ENCODE measurements at regions not wholly inside any gene's neighbourhood (a gene's known extent, or its start where the extent isn't known, plus 50 kb on each side); places are given as distances from the start of the nearest gene placed in this dataset.
"Not testable (repeated sequence)": the region's sequence is repeated elsewhere in the genome, so short reads cannot be mapped to it uniquely, and the experiment has no call there.

DNA sequence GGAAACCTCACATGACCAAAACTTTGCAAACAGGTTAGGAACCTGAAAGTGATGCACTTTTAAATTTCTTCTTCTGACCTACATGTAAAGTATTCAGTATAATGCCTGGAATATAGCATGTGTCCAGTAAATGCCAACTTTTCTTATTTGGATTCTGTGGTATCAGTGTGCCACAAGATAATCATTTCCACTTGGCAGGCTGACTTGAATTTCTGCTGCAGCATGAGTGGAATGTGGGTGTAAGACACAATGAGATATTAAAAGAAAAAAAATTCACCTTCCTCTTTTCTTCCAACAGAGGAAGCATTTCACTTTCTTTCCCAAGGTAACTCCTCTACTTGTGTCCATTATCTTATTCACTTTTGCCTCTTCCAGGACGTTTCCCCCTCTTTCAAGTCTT lies 141.9 kb upstream of the PRKD1 start:
- TF ChIP-seq, protein P1, sequence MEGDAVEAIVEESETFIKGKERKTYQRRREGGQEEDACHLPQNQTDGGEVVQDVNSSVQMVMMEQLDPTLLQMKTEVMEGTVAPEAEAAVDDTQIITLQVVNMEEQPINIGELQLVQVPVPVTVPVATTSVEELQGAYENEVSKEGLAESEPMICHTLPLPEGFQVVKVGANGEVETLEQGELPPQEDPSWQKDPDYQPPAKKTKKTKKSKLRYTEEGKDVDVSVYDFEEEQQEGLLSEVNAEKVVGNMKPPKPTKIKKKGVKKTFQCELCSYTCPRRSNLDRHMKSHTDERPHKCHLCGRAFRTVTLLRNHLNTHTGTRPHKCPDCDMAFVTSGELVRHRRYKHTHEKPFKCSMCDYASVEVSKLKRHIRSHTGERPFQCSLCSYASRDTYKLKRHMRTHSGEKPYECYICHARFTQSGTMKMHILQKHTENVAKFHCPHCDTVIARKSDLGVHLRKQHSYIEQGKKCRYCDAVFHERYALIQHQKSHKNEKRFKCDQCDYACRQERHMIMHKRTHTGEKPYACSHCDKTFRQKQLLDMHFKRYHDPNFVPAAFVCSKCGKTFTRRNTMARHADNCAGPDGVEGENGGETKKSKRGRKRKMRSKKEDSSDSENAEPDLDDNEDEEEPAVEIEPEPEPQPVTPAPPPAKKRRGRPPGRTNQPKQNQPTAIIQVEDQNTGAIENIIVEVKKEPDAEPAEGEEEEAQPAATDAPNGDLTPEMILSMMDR (IDR thresholded peaks at IDR 0.05; ENCODE audit: unreplicated experiment) = no peak
- Mint-ChIP-seq H3K36me3 (ENCODE audit: insufficient read depth, unreplicated experiment) (no peaks in the 10 kb centered on the region), H3K9me3 (ENCODE audit: low read depth, unreplicated experiment) (peaks cover 9% of the 10 kb centered on the region), H3K27me3 (ENCODE audit: unreplicated experiment) (no peaks in the 10 kb centered on the region), H3K27ac (ENCODE audit: unreplicated experiment) (no peak overlapping the region), H3K4me3 (ENCODE audit: low read depth, unreplicated experiment) (no peak overlapping the region), H3K4me1 (ENCODE audit: low read depth, unreplicated experiment) (no peaks in the 10 kb centered on the region)
- BruUV-seq (replicated peaks) = no TSS peak
- CTCF ChIA-PET = interaction anchor here (0.6 kb wide), 1 partner anchor 629 kb away, joined by 3 read pairs; no protein-coding TSS in a partner anchor
- intact Hi-C loops (cut with micrococcal nuclease; ENCODE audit: unreplicated experiment) = no loop called here
- no peak for DNase-seq

DNA sequence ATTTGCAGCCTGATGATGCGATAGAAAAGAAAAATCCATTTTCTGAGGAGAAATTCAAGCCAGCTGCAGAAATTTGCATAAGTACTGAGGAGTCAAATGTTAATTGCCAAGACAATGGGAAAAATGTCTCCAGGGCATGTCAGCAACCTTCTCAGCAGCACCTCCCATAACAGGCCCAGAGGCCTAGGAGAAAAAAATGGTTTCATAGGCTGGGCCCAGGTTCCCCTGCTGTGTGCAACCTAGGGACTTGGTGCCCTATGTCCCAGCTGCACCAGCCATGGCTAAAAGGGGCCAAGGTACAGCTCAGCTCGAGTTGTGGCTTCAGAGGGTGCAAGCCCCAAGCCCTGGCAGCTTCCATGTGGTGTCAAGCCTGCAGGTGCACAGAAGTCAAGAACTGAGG lies 144.8 kb upstream of the PRKD1 start:
- H3K4me3 Mint-ChIP-seq (ENCODE audit: low read depth, unreplicated experiment); H3K27ac Mint-ChIP-seq (ENCODE audit: unreplicated experiment); DNase-seq; CTCF ChIA-PET; intact Hi-C loops (cut with micrococcal nuclease; ENCODE audit: unreplicated experiment); BruUV-seq (replicated peaks); H3K36me3 Mint-ChIP-seq (ENCODE audit: insufficient read depth, unreplicated experiment); H3K4me1 Mint-ChIP-seq (ENCODE audit: low read depth, unreplicated experiment): not testable (repeated sequence)
- H3K27me3 Mint-ChIP-seq (ENCODE audit: unreplicated experiment) = peaks cover 16% of the 10 kb centered on the region
- H3K9me3 Mint-ChIP-seq (ENCODE audit: low read depth, unreplicated experiment) = peaks cover 13% of the 10 kb centered on the region

- no peak overlapping the region for H3K4me3 Mint-ChIP-seq (ENCODE audit: low read depth, unreplicated experiment)
- TF ChIP-seq, protein P1 (IDR thresholded peaks at IDR 0.05; ENCODE audit: unreplicated experiment) = no peak
- no peak overlapping the region for H3K27ac Mint-ChIP-seq (ENCODE audit: unreplicated experiment)
- no peak for DNase-seq
- no peaks in the 10 kb centered on the region for H3K36me3 Mint-ChIP-seq (ENCODE audit: insufficient read depth, unreplicated experiment)
- intact Hi-C loops (cut with micrococcal nuclease; ENCODE audit: unreplicated experiment) = no loop called here
- H3K9me3 Mint-ChIP-seq (ENCODE audit: low read depth, unreplicated experiment) = peaks cover 8% of the 10 kb centered on the region
- CTCF ChIA-PET = no interaction called here
- peaks cover 26% of the 10 kb centered on the region for H3K27me3 Mint-ChIP-seq (ENCODE audit: unreplicated experiment)
- H3K4me1 Mint-ChIP-seq (ENCODE audit: low read depth, unreplicated experiment) = no peaks in the 10 kb centered on the region
- BruUV-seq (replicated peaks) = no TSS peak
Observed at GRCh38 chr14:30077946-30078345, 150.3 kb upstream of the PRKD1 start.

DNA sequence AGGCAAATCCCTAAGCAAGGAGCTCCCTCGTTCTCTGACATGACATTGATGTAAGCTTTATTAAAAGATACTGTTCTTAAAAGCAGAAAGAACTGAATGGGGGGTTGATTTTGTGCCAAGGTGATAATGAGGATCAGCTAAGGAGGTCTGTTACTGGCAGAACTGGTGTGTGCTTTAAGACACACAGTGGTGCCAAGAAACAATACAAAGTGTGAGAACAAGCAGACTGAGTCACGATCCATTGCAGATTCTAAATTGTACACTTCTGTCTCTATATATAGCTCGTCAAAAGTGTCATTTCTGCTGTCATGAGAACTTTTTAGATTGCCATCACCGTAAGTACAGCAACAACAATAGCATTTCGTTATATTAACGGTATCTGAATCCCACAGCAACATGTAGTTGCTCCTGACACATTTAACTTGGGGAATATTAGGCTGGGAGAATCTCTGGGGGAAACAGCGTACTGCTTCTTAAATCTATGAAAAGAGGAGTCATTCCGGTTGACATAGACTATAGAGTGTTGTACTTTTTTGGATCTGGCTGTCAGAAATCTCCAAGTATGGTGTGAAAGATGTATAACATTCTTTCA lies 151.3 kb upstream of the PRKD1 start:
- intact Hi-C loops (cut with micrococcal nuclease; ENCODE audit: unreplicated experiment) = no loop called here
- H3K4me3 Mint-ChIP-seq (ENCODE audit: low read depth, unreplicated experiment) = no peak overlapping the region
- H3K36me3 Mint-ChIP-seq (ENCODE audit: insufficient read depth, unreplicated experiment) = no peaks in the 10 kb centered on the region
- no peak overlapping the region for H3K27ac Mint-ChIP-seq (ENCODE audit: unreplicated experiment)
- TF ChIP-seq, protein P1 (IDR thresholded peaks at IDR 0.05; ENCODE audit: unreplicated experiment) = no peak
- BruUV-seq (replicated peaks) = no TSS peak
- CTCF ChIA-PET = no interaction called here
- H3K9me3 Mint-ChIP-seq (ENCODE audit: low read depth, unreplicated experiment) = peaks cover 5% of the 10 kb centered on the region
- H3K27me3 Mint-ChIP-seq (ENCODE audit: unreplicated experiment) = peaks cover 26% of the 10 kb centered on the region
- H3K4me1 Mint-ChIP-seq (ENCODE audit: low read depth, unreplicated experiment) = no peaks in the 10 kb centered on the region
- no peak for DNase-seq

DNA sequence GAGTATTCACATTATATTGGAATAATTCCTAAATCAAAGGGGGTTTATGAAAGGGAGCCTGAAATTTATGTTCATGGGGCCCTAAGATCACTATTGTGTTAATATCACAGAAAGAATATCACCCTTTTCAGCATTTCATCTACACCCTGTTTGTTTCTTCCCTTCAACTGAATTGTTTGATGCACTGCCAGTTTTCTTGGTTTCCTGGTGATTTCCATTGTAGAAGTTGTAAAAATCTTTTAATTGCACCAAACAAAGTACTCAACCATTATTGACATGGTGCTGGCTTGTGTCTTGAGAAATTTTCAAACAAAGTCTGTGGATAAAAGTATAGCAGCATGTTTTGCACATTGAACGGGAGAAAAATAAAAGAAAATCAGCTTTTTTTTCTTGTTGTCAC lies 154.8 kb upstream of the PRKD1 start:
- H3K4me1 Mint-ChIP-seq (ENCODE audit: low read depth, unreplicated experiment) = no peaks in the 10 kb centered on the region
- CTCF ChIA-PET = no interaction called here
- TF ChIP-seq, protein P1 (IDR thresholded peaks at IDR 0.05; ENCODE audit: unreplicated experiment) = no peak
- DNase-seq = no peak
- H3K36me3 Mint-ChIP-seq (ENCODE audit: insufficient read depth, unreplicated experiment) = no peaks in the 10 kb centered on the region
- peaks cover 10% of the 10 kb centered on the region for H3K27me3 Mint-ChIP-seq (ENCODE audit: unreplicated experiment)
- no peak overlapping the region for H3K4me3 Mint-ChIP-seq (ENCODE audit: low read depth, unreplicated experiment)
- no peak overlapping the region for H3K27ac Mint-ChIP-seq (ENCODE audit: unreplicated experiment)
- BruUV-seq (replicated peaks) = no TSS peak
- intact Hi-C loops (cut with micrococcal nuclease; ENCODE audit: unreplicated experiment) = no loop called here
- H3K9me3 Mint-ChIP-seq (ENCODE audit: low read depth, unreplicated experiment) = peaks cover 3% of the 10 kb centered on the region
